Parathyroid adenoma (tissue), 2 donors: ENCODE measurements at regions not wholly inside any gene's neighbourhood (a gene's known extent, or its start where the extent isn't known, plus 50 kb on each side); places are given as distances from the start of the nearest gene placed in this dataset.
"Not testable (repeated sequence)": the region's sequence is repeated elsewhere in the genome, so short reads cannot be mapped to it uniquely, and the experiment has no call there.

Source experiments
- H2AFZ ChIP-seq: fragments of 300-600 bp; sonication (generic); one replicate; pipeline ENCODE4 v1.7.0; 2017; ENCODE audit warnings: antibody characterized with exemption, mild to moderate bottlenecking
- H3K27ac ChIP-seq: fragments of 300-600 bp; sonication (generic); one replicate; pipeline ENCODE4 v1.7.0; 2017
- H3K27me3 ChIP-seq: fragments of 300-600 bp; sonication (generic); one replicate; pipeline ENCODE4 v1.7.0; 2017; ENCODE audit warnings: low read length; ENCODE audit not compliant: control insufficient read depth, insufficient read depth
- H3K36me3 ChIP-seq: fragments of 300-600 bp; sonication (generic); one replicate; pipeline ENCODE4 v1.7.0; 2017; ENCODE audit warnings: low read length; ENCODE audit not compliant: control insufficient read depth, insufficient read depth
- H3K4me1 ChIP-seq: fragments of 300-600 bp; sonication (generic); one replicate; pipeline ENCODE4 v1.7.0; 2017; ENCODE audit warnings: control low read depth
- H3K4me2 ChIP-seq: fragments of 300-600 bp; sonication (generic); one replicate; pipeline ENCODE4 v1.7.0; 2017; ENCODE audit warnings: low read length
- H3K4me3 ChIP-seq: fragments of 300-600 bp; sonication (generic); one replicate; pipeline ENCODE4 v1.7.0; 2017; ENCODE audit warnings: low read depth, low read length
- H3K79me2 ChIP-seq: fragments of 300-600 bp; sonication (generic); one replicate; pipeline ENCODE4 v1.7.0; 2017; ENCODE audit warnings: control low read depth
- H3K9ac ChIP-seq: fragments of 300-600 bp; sonication (generic); one replicate; pipeline ENCODE4 v1.7.0; 2017; ENCODE audit warnings: mild to moderate bottlenecking
- H3K9me3 ChIP-seq: fragments of 300-600 bp; sonication (generic); one replicate; pipeline ENCODE4 v1.7.0; 2017; ENCODE audit warnings: low read length; ENCODE audit not compliant: control insufficient read depth
- CTCF ChIP-seq: fragments of 300-600 bp; sonication (generic); IDR thresholded peaks from one replicate; pipeline ENCODE4 v1.7.0; 2017; ENCODE audit warnings: antibody characterized with exemption, mild to moderate bottlenecking
- donor health status: primary hyperparathyroidism.

GRCh38 chr1:233461847-233462246 is 134.3 kb downstream of the MAP3K21 start:
- no peaks in the 10 kb centered on the region for H3K4me1 ChIP-seq
- no peak for TF ChIP-seq CTCF
- no peak overlapping the region for H3K9ac ChIP-seq
- no peak overlapping the region for H2AFZ ChIP-seq
- H3K4me2 ChIP-seq: no peak overlapping the region
- no peaks in the 10 kb centered on the region for H3K79me2 ChIP-seq
- H3K27me3 ChIP-seq: no peaks in the 10 kb centered on the region
- H3K4me3 ChIP-seq: no peak overlapping the region
- H3K27ac ChIP-seq: no peak overlapping the region
- H3K9me3 ChIP-seq: no peaks in the 10 kb centered on the region
- H3K36me3 ChIP-seq: no peaks in the 10 kb centered on the region

- no peak overlapping the region for H3K9ac ChIP-seq
- no peak for TF ChIP-seq CTCF
- H3K4me1 ChIP-seq: no peaks in the 10 kb centered on the region
These were observed 135.8 kb downstream of the MAP3K21 start for GRCh38 chr1:233463333-233463732.

GRCh38 chr1:233465745-233466343 is 138.3 kb downstream of the MAP3K21 start:
- Histone ChIP-seq H3K79me2 (no peaks in the 10 kb centered on the region), H3K9me3 (no peaks in the 10 kb centered on the region), H3K9ac (no peak overlapping the region), H3K4me3 (no peak overlapping the region), H3K27ac (no peak overlapping the region), H3K27me3 (no peaks in the 10 kb centered on the region), H3K4me2 (no peak overlapping the region), H2AFZ (no peak overlapping the region), H3K4me1 (no peaks in the 10 kb centered on the region), H3K36me3 (no peaks in the 10 kb centered on the region)
- no peak for TF ChIP-seq CTCF

More at GRCh38 chr1:233463333-233463732, 135.8 kb downstream of the MAP3K21 start:
- Histone ChIP-seq H3K9me3 (no peaks in the 10 kb centered on the region), H3K4me2 (no peak overlapping the region), H3K27me3 (no peaks in the 10 kb centered on the region), H3K79me2 (no peaks in the 10 kb centered on the region), H3K36me3 (no peaks in the 10 kb centered on the region), H2AFZ (no peak overlapping the region), H3K4me3 (no peak overlapping the region), H3K27ac (no peak overlapping the region)

- no peaks in the 10 kb centered on the region for H3K27me3 ChIP-seq
- no peak overlapping the region for H3K4me2 ChIP-seq
- no peak overlapping the region for H3K27ac ChIP-seq
- no peaks in the 10 kb centered on the region for H3K9me3 ChIP-seq
- no peaks in the 10 kb centered on the region for H3K4me1 ChIP-seq
- H3K9ac ChIP-seq: no peak overlapping the region
- no peaks in the 10 kb centered on the region for H3K36me3 ChIP-seq
- no peaks in the 10 kb centered on the region for H3K79me2 ChIP-seq
- TF ChIP-seq CTCF: no peak
- no peak overlapping the region for H3K4me3 ChIP-seq
- no peak overlapping the region for H2AFZ ChIP-seq
These were observed 143.0 kb upstream of the KCNK1 start for GRCh38 chr1:233470741-233471499.

GRCh38 chr1:233471851-233472250 is 142.1 kb upstream of the KCNK1 start:
- not testable (repeated sequence) for H3K79me2 ChIP-seq, H2AFZ ChIP-seq, H3K9ac ChIP-seq, H3K27ac ChIP-seq, H3K4me1 ChIP-seq, H3K4me2 ChIP-seq, H3K36me3 ChIP-seq, H3K27me3 ChIP-seq, H3K9me3 ChIP-seq, H3K4me3 ChIP-seq

GRCh38 chr1:233472796-233473195 is 141.1 kb upstream of the KCNK1 start:
- H3K79me2 ChIP-seq, H3K36me3 ChIP-seq, H3K9ac ChIP-seq, H3K4me2 ChIP-seq, H3K4me3 ChIP-seq, H3K27ac ChIP-seq, H3K4me1 ChIP-seq, H3K9me3 ChIP-seq, H3K27me3 ChIP-seq, H2AFZ ChIP-seq: not testable (repeated sequence)
